HG03097 (cell line): ENCODE measurements at regions not wholly inside any gene's neighbourhood (a gene's known extent, or its start where the extent isn't known, plus 50 kb on each side); places are given as distances from the start of the nearest gene placed in this dataset.

Experiments
- ATAC-seq: cut with Tn5 transposase; IDR thresholded peaks from one replicate; pipeline ENCODE4 v1.9.1; 2021; ENCODE audit not compliant: unreplicated experiment, low FRiP score

- no peak for ATAC-seq
Observed at GRCh38 chr5:103434057-103434456, 128.5 kb downstream of the NUDT12 start.

- ATAC-seq = no peak
Observed at GRCh38 chr5:103433211-103433610, 129.4 kb downstream of the NUDT12 start.

- ATAC-seq = no peak
Observed at GRCh38 chr5:103428923-103429322, 133.7 kb downstream of the NUDT12 start.

- no peak for ATAC-seq
Observed at GRCh38 chr5:103428411-103428871, 134.1 kb downstream of the NUDT12 start.

- ATAC-seq = no peak
Observed at GRCh38 chr5:103427326-103427725, 135.3 kb downstream of the NUDT12 start.

GRCh38 chr5:103425686-103426454, 136.7 kb downstream of the NUDT12 start:
- ATAC-seq = no peak

GRCh38 chr5:103424453-103425205, 138.0 kb downstream of the NUDT12 start:
- no peak for ATAC-seq

- ATAC-seq = no peak
Observed at GRCh38 chr5:103424026-103424425, 138.6 kb downstream of the NUDT12 start.

- ATAC-seq = no peak
Observed at GRCh38 chr5:103422756-103423155, 139.8 kb downstream of the NUDT12 start.

- ATAC-seq = no peak
Observed at GRCh38 chr5:103414604-103415003, 148.0 kb downstream of the NUDT12 start.

- no peak for ATAC-seq
Observed at GRCh38 chr5:103411711-103412110, 150.9 kb downstream of the NUDT12 start.

GRCh38 chr5:103410172-103410571, 151.6 kb downstream of the MACIR start:
- ATAC-seq = no peak

- ATAC-seq = no peak
Observed at GRCh38 chr5:103409013-103409670, 150.6 kb downstream of the MACIR start.

- ATAC-seq = no peak
Observed at GRCh38 chr5:103408408-103408807, 149.8 kb downstream of the MACIR start.

- ATAC-seq = no peak
Observed at GRCh38 chr5:103407402-103407801, 148.8 kb downstream of the MACIR start.

GRCh38 chr5:103404483-103404882, 145.9 kb downstream of the MACIR start:
- no peak for ATAC-seq

GRCh38 chr5:103402851-103403250, 144.3 kb downstream of the MACIR start:
- no peak for ATAC-seq

GRCh38 chr5:103397739-103398581, 139.4 kb downstream of the MACIR start:
- no peak for ATAC-seq

- ATAC-seq = no peak
Observed at GRCh38 chr5:103394676-103395075, 136.1 kb downstream of the MACIR start.

GRCh38 chr5:103393101-103393754, 134.7 kb downstream of the MACIR start:
- ATAC-seq = no peak
